ENCODE measurements at regions not wholly inside any gene's neighbourhood (a gene's known extent, or its start where the extent isn't known, plus 50 kb on each side); places are given as distances from the start of the nearest gene placed in this dataset.

DNA sequence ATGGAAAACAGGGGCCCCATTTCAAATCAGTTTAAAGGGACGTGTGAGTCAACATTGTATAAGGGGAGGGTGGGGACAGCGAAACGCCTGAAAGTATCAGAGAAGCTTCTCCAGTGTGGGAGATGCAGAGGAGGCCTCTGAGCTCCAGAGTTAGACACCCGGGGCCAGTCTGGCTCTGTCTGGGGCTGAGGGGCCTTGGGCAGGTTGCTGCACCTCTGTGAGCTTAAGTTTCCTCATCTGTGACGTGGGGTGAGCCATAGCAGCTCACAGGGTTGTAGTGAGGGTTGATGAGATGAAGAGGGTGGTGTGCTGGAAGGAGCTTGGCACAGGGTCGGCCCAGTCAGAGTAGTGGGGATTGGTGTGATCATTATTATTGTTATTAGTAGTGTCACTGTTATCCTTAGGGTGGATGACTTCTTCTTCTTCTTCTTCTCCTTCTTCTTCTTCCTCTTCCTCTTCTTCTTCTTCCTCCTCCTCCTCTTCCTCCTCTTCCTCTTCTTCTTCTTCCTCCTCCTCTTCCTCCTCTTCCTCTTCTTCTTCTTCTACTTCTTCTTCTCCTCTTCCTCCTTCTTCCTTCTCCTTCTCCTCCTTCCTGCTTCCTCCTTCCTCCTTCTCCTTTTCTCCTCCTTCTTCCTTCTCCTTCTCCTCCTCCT lies 282.0 kb downstream of the PTPRU start:
- no peaks in the 10 kb centered on the region for H3K27me3 ChIP-seq (ENCODE audit: control insufficient read depth in 2 of 2, insufficient read depth in 1 of 2, low read length in 1 of 2)
- no peak overlapping the region for H3K4me3 ChIP-seq (ENCODE audit: low read length in 2 of 2)
- H3K4me1 ChIP-seq (ENCODE audit: control insufficient read depth in 2 of 2, insufficient read depth in 2 of 2, low read length in 2 of 2) = no peaks in the 10 kb centered on the region
- DNase-seq (ENCODE audit: low read depth in 6 of 9, low spot score in 9 of 9) = no peak
- no peak overlapping the region for H3K27ac ChIP-seq (ENCODE audit: low read depth in 1 of 2, low read length in 1 of 2)
- 90% methylated on average over 6 of the region's 6 CpGs for WGBS
- H3K36me3 ChIP-seq (ENCODE audit: control insufficient read depth in 2 of 2, insufficient read depth in 2 of 2, low read length in 1 of 2) = no peaks in the 10 kb centered on the region
- H3K9me3 ChIP-seq (ENCODE audit: control insufficient read depth in 2 of 2, insufficient read depth in 1 of 2, low read length in 1 of 2) = no peaks in the 10 kb centered on the region

DNA sequence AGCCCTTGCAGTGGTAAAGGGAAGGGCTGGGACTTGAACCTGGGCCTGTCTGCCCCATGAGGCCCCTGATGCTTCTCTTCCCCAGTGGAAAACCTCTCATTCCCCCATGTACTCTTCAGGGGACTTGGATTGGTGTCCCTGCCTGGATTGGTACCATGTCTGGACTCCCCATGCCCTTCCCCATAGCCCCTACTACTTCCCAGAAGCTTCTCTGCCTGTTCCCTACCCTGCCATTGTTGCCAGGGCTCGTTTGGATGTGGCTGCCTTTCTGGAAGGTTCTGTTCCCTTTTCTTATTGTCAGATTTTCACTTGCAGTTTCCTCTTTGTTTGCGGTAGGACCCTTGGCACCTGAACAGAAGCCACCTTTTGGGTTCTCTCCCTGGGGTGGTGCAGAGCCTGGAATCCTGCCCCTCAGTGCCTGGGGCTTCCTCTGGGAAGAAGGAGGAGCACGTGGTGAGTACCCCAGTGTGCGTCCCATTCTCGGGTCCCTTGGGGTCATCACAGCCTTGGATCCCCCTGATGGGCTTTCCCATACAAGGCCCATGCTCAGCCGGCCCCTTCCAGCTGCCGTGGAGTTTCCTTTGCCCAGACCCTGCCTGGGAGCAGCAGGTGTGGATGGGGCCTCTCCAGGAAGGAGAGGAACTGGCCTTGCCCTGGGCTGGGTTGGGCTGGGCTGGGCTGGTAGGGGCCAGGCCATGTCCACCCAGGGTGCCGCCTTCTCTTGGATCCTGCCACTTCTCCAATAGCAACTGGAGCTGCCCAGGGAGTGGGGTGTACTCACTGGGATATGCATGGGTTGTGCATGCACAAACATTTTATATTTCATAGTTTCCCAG lies 281.1 kb downstream of the PTPRU start:
- Histone ChIP-seq H3K36me3 (ENCODE audit: control insufficient read depth in 2 of 2, insufficient read depth in 2 of 2, low read length in 1 of 2) (no peaks in the 10 kb centered on the region), H3K4me1 (ENCODE audit: control insufficient read depth in 2 of 2, insufficient read depth in 2 of 2, low read length in 2 of 2) (no peaks in the 10 kb centered on the region), H3K27me3 (ENCODE audit: control insufficient read depth in 2 of 2, insufficient read depth in 1 of 2, low read length in 1 of 2) (no peaks in the 10 kb centered on the region), H3K4me3 (ENCODE audit: low read length in 2 of 2) (no peak overlapping the region), H3K27ac (ENCODE audit: low read depth in 1 of 2, low read length in 1 of 2) (no peak overlapping the region), H3K9me3 (ENCODE audit: control insufficient read depth in 2 of 2, insufficient read depth in 1 of 2, low read length in 1 of 2) (no peaks in the 10 kb centered on the region)
- 79% methylated on average over 8 of the region's 8 CpGs for WGBS
- DNase-seq (ENCODE audit: low read depth in 6 of 9, low spot score in 9 of 9) = no peak

DNA sequence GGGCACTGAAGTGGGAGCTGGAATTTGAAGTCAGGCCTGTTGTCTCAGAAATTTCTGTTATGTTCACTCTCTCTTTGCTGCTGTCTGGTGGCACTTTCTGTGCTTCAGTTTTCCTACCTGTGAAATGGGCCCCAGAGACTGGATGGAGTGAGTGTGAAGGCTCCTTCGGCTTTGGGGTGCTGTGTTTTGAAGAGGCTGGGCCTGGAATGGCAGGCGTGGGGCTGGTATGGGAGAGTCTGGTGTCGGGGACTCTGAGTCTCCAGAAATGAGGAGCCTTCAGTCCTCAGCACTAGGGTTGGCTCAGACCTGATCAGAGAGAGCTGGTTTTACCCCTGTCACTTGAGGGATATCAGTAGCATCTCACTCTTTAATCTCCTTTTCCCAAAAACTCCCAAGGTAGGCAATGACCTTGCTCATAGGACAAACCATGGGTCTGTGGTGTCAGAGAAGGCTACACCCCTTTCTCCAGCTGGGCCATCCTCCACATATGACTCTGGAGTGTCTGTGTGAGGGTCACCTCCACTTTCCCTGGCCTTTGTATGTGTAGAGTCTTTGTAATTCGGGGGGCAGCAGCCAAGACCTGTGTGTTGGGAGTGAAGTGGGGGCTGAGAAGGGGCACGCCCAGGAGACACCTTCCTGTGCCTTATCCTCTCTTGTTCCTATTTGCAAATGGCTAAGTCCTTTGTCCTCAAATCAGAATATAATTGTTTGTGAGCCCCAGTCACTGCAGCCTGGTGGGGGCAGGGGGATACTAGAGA lies 279.9 kb downstream of the PTPRU start:
- no peak overlapping the region for H3K4me3 ChIP-seq (ENCODE audit: low read length in 2 of 2)
- no peak overlapping the region for H3K27ac ChIP-seq (ENCODE audit: low read depth in 1 of 2, low read length in 1 of 2)
- H3K9me3 ChIP-seq (ENCODE audit: control insufficient read depth in 2 of 2, insufficient read depth in 1 of 2, low read length in 1 of 2) = no peaks in the 10 kb centered on the region
- DNase-seq (ENCODE audit: low read depth in 6 of 9, low spot score in 9 of 9) = no peak
- H3K4me1 ChIP-seq (ENCODE audit: control insufficient read depth in 2 of 2, insufficient read depth in 2 of 2, low read length in 2 of 2) = no peaks in the 10 kb centered on the region
- no peaks in the 10 kb centered on the region for H3K27me3 ChIP-seq (ENCODE audit: control insufficient read depth in 2 of 2, insufficient read depth in 1 of 2, low read length in 1 of 2)
- H3K36me3 ChIP-seq (ENCODE audit: control insufficient read depth in 2 of 2, insufficient read depth in 2 of 2, low read length in 1 of 2) = no peaks in the 10 kb centered on the region
- WGBS = 93% methylated on average over 5 of the region's 5 CpGs

DNA sequence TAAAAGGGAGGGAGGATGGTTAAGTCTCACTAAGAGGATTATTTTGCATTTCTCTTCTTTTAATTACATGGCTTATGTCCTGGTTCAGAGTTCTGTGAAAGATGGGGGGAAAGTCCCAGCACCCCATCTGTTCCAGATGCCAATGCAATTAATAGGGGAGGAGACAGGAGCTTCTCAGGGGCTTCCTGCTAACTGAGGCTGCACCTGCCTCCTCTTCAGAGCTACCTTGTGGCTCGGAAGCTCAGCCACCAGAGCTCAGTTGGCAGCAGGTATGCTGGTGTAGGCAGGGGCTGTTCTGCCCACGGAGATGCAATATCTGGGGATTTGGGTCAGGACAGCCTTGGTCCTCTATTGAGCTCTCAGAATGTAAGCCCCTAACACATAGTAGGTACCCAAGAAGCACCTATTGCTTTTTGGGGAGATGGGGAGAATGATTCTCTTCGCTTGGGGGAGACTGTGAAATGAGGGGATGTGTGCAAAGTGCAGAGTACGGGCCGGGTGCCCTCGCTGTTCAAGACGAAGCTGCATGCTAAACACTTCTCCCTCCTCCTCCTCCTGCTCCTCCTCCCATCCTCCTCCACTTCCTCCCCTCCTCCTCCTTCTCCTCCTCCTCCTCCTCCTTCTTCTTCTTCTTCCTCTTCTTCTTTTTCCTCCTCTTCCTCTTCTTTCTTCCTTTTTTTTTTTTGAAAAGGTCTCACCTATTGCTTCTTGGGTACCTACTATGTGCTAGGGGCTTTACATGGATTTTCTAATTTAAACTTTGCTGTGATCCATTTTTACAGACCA lies 279.0 kb downstream of the PTPRU start:
- DNase-seq (ENCODE audit: low read depth in 6 of 9, low spot score in 9 of 9) = no peak
- Histone ChIP-seq H3K36me3 (ENCODE audit: control insufficient read depth in 2 of 2, insufficient read depth in 2 of 2, low read length in 1 of 2) (no peaks in the 10 kb centered on the region), H3K27me3 (ENCODE audit: control insufficient read depth in 2 of 2, insufficient read depth in 1 of 2, low read length in 1 of 2) (no peaks in the 10 kb centered on the region), H3K9me3 (ENCODE audit: control insufficient read depth in 2 of 2, insufficient read depth in 1 of 2, low read length in 1 of 2) (no peaks in the 10 kb centered on the region), H3K4me3 (ENCODE audit: low read length in 2 of 2) (no peak overlapping the region), H3K27ac (ENCODE audit: low read depth in 1 of 2, low read length in 1 of 2) (no peak overlapping the region), H3K4me1 (ENCODE audit: control insufficient read depth in 2 of 2, insufficient read depth in 2 of 2, low read length in 2 of 2) (no peaks in the 10 kb centered on the region)
- WGBS = 76% methylated on average over 7 of the region's 7 CpGs

DNA sequence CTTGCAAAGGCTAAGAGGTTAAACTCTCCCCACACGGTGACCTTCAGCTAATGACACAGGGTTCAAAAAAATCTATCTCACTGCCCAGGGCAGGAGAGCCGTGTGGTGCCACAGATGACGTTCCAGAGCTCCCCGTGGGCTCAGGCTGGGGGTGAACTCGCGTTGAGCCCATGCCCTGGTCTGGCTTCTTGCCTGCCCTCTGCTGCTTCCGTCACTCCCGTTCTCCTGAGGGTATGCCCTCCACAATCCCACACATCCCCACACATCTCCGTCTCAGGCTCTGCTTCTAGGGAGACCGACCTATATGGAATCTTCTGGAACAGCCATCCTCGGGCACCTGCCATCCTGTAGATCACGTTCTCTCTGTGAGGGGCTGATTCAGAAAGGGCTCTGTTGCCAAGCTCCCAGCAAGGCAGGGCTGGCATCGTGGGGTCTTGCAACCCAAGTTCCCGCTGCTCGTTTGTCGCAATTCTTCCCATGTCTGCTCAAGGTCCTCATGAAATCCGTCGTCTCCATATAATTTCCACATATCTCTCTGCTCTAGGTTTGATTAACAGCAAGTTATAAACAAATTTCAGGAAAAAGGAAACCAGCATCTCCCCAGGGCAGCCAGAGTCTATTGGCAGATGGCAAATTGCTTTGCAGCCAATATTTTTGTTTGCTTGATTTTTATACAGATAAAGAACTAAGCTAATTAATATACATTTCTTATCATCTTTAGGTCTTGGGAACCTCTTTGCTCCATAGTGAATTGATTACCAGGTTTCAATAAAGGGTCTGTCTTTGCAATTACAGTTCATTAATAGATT lies 278.2 kb downstream of the PTPRU start:
- DNase-seq (ENCODE audit: low read depth in 6 of 9, low spot score in 9 of 9) = no peak
- Histone ChIP-seq H3K27ac (ENCODE audit: low read depth in 1 of 2, low read length in 1 of 2) (no peak overlapping the region), H3K36me3 (ENCODE audit: control insufficient read depth in 2 of 2, insufficient read depth in 2 of 2, low read length in 1 of 2) (no peaks in the 10 kb centered on the region), H3K27me3 (ENCODE audit: control insufficient read depth in 2 of 2, insufficient read depth in 1 of 2, low read length in 1 of 2) (no peaks in the 10 kb centered on the region), H3K4me3 (ENCODE audit: low read length in 2 of 2) (no peak overlapping the region), H3K9me3 (ENCODE audit: control insufficient read depth in 2 of 2, insufficient read depth in 1 of 2, low read length in 1 of 2) (no peaks in the 10 kb centered on the region), H3K4me1 (ENCODE audit: control insufficient read depth in 2 of 2, insufficient read depth in 2 of 2, low read length in 2 of 2) (no peaks in the 10 kb centered on the region)
- 95% methylated on average over 18 of the region's 18 CpGs for WGBS

DNA sequence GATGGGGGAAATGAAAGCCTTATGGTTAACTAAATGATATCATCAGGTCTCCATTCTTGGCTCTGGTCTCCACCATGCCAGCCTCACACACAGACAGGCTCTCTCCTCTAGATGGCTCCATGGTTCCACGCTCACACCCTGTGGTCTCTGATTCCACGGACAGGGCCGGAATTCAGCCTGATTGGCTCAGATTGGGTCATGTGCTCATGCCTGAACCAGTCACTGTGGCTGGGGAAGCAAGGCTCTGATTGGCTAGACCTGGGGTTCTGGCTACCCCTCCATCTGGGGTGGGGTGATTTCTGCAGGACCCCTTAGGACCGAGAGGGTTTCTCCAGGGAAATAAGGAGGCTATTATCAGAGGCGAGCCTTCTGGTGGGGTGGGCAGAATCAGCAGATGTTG lies 277.0 kb downstream of the PTPRU start:
- no peak overlapping the region for H3K27ac ChIP-seq (ENCODE audit: low read depth in 1 of 2, low read length in 1 of 2)
- H3K4me1 ChIP-seq (ENCODE audit: control insufficient read depth in 2 of 2, insufficient read depth in 2 of 2, low read length in 2 of 2) = no peaks in the 10 kb centered on the region
- no peaks in the 10 kb centered on the region for H3K36me3 ChIP-seq (ENCODE audit: control insufficient read depth in 2 of 2, insufficient read depth in 2 of 2, low read length in 1 of 2)
- no peak for DNase-seq (ENCODE audit: low read depth in 6 of 9, low spot score in 9 of 9)
- 73% methylated on average over 5 of the region's 5 CpGs for WGBS
- no peaks in the 10 kb centered on the region for H3K9me3 ChIP-seq (ENCODE audit: control insufficient read depth in 2 of 2, insufficient read depth in 1 of 2, low read length in 1 of 2)
- no peak overlapping the region for H3K4me3 ChIP-seq (ENCODE audit: low read length in 2 of 2)
- no peaks in the 10 kb centered on the region for H3K27me3 ChIP-seq (ENCODE audit: control insufficient read depth in 2 of 2, insufficient read depth in 1 of 2, low read length in 1 of 2)

DNA sequence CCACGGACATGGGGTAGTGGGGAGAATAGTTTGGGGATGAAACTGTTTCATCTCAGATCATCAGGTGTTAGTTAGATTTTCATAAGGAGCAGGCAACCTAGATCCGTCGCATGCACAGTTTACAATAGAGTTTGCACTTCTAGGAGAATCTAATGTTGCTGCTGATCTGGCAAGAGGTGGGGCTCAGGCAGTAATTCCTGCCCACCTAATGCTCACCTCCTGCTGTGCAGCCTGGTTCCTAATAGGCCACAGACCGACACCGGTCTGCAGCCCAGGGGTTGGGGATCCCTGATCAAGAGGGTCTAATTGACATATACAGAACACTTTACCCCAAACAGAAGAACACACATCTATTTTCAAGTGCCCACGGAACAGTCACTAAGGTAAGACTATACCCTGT lies 275.1 kb downstream of the PTPRU start:
- no peak for DNase-seq (ENCODE audit: low read depth in 6 of 9, low spot score in 9 of 9)
- WGBS = 92% methylated on average over 6 of the region's 6 CpGs
- no peaks in the 10 kb centered on the region for H3K4me1 ChIP-seq (ENCODE audit: control insufficient read depth in 2 of 2, insufficient read depth in 2 of 2, low read length in 2 of 2)
- no peak overlapping the region for H3K27ac ChIP-seq (ENCODE audit: low read depth in 1 of 2, low read length in 1 of 2)
- H3K36me3 ChIP-seq (ENCODE audit: control insufficient read depth in 2 of 2, insufficient read depth in 2 of 2, low read length in 1 of 2) = no peaks in the 10 kb centered on the region
- H3K27me3 ChIP-seq (ENCODE audit: control insufficient read depth in 2 of 2, insufficient read depth in 1 of 2, low read length in 1 of 2) = no peaks in the 10 kb centered on the region
- no peak overlapping the region for H3K4me3 ChIP-seq (ENCODE audit: low read length in 2 of 2)
- H3K9me3 ChIP-seq (ENCODE audit: control insufficient read depth in 2 of 2, insufficient read depth in 1 of 2, low read length in 1 of 2) = no peaks in the 10 kb centered on the region

DNA sequence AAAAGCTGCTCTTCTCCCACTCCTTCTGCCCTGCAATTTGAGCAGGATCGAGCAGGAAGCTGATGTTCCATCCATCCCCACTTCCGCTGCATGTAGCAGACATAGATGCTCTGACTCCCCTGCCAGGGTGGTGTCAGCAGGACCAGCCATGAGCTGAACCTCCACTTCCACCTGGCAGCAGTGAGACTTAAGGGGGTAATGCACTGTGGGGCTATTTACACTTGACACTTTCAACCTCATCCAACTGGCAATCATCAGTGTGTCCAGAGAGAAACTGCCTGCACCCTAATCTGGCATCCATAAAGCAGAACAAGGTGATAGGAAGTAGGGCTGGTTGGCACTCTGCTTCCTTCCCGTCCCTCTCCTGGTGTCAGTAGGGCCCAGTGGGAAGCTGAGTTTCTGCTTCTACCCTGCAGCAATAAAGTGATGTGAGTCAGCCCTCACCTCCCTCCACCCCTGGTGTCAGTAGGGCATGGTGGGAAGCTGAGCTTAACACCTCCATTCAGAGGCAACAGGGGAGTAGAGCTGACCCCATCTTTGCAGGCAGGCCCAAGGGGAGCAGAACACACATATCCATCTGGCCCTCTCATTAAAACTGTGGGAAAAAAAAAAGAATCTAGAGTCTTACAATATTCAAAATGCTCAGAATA lies 272.3 kb downstream of the PTPRU start:
- 80% methylated on average over 3 of the region's 3 CpGs for WGBS

More for the DNA sequence above, 272.3 kb downstream of the PTPRU start:
- Histone ChIP-seq H3K27me3 (ENCODE audit: control insufficient read depth in 2 of 2, insufficient read depth in 1 of 2, low read length in 1 of 2) (no peaks in the 10 kb centered on the region), H3K4me1 (ENCODE audit: control insufficient read depth in 2 of 2, insufficient read depth in 2 of 2, low read length in 2 of 2) (no peaks in the 10 kb centered on the region), H3K27ac (ENCODE audit: low read depth in 1 of 2, low read length in 1 of 2) (no peak overlapping the region), H3K9me3 (ENCODE audit: control insufficient read depth in 2 of 2, insufficient read depth in 1 of 2, low read length in 1 of 2) (no peaks in the 10 kb centered on the region), H3K36me3 (ENCODE audit: control insufficient read depth in 2 of 2, insufficient read depth in 2 of 2, low read length in 1 of 2) (no peaks in the 10 kb centered on the region), H3K4me3 (ENCODE audit: low read length in 2 of 2) (no peak overlapping the region)
- no peak for DNase-seq (ENCODE audit: low read depth in 6 of 9, low spot score in 9 of 9)
